Omental fat pad (tissue), 3 donors: ENCODE measurements at regions not wholly inside any gene's neighbourhood (a gene's known extent, or its start where the extent isn't known, plus 50 kb on each side); places are given as distances from the start of the nearest gene placed in this dataset.

ENCODE experiments used
- ATAC-seq: fragments of 150-250 bp; one replicate; pipeline ENCODE4 v1.9.1; 2016; ENCODE audit warnings: mild to moderate bottlenecking, moderate library complexity; ENCODE audit not compliant: low FRiP score
- DNase-seq: peaks from one replicate; pipeline ENCODE4 v3.0.0-alpha.2; 2019; ENCODE audit warnings: low spot score
- TF ChIP-seq, protein P1 (sequence below), 3 donors: fragments of 450-650 bp; IDR thresholded peaks; one replicate each; pipeline ENCODE4 v1.5.1; 2016 to 2017; ENCODE audit warnings: antibody characterized with exemption in 3 of 3, mild to moderate bottlenecking in 3 of 3, moderate library complexity in 2 of 3

DNA sequence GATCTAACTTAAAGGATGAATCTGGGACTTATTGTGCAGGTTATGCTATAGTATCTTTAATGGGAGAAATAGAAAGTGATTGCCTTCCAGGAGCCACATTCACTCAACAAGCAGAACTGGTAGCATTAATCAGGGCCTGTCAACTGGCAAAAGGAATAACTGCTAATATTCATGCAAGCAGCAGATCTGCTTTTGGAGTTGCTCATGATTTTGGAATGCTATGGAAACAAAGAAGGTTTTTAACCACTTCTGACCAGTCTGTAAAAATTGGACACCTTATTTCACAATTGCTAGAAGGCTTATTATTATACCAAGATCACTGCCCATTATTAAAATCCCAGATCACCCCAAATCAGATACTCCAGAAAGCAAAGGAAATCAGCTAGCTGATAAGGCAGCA lies 200.4 kb downstream of the MREG start:
- TF ChIP-seq, protein P1, sequence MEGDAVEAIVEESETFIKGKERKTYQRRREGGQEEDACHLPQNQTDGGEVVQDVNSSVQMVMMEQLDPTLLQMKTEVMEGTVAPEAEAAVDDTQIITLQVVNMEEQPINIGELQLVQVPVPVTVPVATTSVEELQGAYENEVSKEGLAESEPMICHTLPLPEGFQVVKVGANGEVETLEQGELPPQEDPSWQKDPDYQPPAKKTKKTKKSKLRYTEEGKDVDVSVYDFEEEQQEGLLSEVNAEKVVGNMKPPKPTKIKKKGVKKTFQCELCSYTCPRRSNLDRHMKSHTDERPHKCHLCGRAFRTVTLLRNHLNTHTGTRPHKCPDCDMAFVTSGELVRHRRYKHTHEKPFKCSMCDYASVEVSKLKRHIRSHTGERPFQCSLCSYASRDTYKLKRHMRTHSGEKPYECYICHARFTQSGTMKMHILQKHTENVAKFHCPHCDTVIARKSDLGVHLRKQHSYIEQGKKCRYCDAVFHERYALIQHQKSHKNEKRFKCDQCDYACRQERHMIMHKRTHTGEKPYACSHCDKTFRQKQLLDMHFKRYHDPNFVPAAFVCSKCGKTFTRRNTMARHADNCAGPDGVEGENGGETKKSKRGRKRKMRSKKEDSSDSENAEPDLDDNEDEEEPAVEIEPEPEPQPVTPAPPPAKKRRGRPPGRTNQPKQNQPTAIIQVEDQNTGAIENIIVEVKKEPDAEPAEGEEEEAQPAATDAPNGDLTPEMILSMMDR (IDR thresholded peaks at IDR 0.05), result no peak
- no peak for DNase-seq

DNA sequence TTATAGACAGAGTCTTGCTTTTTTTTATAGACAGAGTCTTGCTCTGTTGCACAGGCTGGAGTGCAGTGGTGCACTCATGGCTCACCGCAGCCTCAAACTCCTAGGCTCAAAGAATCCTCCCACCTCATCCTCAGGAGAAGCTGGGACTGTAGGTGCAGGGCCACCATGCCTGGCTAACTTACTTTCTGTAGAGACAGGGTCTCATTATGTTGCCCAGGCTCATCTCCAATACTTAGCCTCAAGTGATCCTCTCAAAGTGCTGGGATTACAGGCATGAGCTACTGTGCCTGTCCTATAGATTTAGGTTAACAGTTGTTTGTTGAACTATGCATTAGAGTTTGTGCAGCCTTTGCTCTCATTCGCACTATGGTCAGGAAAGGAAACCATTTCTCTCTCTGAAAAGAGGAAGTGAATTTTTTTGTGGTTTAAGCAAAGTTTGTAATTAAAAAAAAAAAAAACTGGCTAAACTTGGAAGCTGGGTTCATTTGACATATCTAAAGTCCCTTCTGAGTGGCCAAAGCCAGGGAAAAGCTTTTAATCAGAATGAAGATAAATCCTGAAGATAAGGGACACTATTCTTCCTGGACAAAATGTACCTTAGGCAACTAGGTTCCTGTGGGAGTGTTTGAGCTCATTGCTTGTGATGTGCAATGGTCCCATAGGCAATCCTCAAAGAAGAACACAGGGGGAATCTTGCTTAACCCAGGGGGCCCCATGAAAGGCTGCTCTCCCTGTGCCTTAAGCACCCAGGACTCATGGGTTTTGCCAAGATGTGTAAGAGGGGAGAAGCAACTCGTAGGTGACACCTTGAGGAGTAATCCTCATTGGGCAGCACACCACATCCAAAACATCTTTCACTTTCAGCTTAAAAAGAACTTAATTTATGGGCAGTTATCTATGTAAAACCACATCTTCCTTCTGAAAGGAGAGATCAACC lies 201.7 kb downstream of the MREG start:
- TF ChIP-seq, protein P1 (IDR thresholded peaks at IDR 0.05), result no peak
- DNase-seq, result no peak
- no peak for ATAC-seq

More for the DNA sequence above, 200.4 kb downstream of the MREG start:
- ATAC-seq, result no peak

DNA sequence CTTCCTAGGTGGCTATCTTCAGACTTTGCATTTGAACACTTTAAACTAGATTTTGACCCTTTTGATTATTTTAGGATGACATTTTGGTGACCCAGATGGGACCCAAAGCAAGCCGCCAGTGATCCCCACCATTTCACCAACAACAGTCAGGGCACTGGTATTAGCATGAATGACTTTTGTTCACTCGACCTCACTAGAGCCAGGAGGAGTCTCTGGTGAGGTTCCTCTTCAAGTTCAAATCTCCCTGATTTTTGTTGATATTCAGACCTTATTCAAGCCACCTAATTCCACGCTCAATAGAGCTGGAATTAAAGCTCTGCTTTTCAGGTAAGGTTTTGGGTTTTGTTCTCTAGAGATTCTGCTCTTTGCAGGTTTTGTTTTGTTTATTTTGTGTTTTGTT lies 202.3 kb downstream of the MREG start:
- TF ChIP-seq, protein P1 (IDR thresholded peaks at IDR 0.05), result no peak
- DNase-seq, result no peak
- no peak for ATAC-seq

DNA sequence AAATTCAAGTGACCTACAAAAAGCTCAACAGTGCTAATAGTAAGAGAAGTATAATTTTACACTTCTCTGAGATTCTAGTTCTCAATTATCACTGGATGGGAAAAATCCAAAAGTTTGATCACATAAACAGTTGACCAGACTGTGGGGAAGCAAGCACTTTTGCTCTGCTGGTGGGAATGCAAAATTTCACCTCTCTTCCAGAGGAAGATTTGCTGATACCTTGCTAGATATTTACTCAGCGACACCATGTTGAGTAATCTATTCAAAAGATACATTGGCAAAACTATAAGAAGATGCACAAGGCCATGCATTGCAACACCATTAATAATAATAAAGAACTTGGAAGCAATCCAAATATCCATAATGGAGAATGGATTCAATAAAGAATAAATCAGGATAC lies 204.4 kb downstream of the MREG start:
- no peak for ATAC-seq
- DNase-seq, result no peak
- TF ChIP-seq, protein P1 (IDR thresholded peaks at IDR 0.05), result no peak

DNA sequence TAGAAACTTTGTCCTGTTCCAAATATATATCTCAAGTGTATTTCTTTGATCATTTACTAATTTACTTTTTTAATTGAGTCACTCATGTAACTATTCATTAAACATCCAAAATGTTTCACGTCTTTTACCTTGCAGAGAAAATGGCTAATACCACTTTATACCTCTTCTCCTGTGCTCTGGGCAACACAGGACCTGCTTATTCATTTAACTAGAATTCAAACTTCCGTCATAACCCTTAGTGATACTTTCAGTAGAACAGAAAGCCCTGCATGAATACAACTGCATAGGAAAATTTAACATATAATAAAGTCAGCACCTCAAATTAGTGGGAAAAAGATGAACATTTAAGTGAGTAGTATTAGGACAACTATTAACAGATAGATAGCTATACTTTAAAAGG lies 205.2 kb downstream of the MREG start:
- TF ChIP-seq, protein P1 (IDR thresholded peaks at IDR 0.05), result no peak
- DNase-seq, result no peak
- no peak for ATAC-seq

DNA sequence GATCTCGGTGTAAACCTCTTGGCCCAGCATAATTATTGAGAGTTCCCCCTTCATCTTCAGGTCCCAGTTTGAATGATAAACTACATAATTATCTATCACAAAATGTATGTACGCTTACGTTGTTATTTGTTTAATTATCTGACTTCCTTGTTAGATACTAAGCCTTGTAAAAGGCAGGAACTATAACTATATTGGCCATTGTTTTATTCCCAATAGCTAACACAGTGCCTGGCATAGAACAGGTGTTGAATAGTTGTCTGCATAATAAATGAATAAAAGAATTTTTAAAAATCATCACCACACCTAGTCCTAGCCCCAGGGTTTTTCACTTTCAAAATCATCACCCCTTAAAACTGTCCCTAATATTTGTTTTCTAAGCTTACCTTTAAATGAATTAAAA lies 207.9 kb downstream of the MREG start:
- ATAC-seq (no peak), DNase-seq (no peak)

More for the DNA sequence above, 207.9 kb downstream of the MREG start:
- TF ChIP-seq, protein P1 (IDR thresholded peaks at IDR 0.05), result no peak
